Stimulated activated CD4-positive, alpha-beta T cell treated with anti-CD3 and anti-CD28 coated beads, Interleukin-4, amount 100 ng/mL, for 24 hours (primary cell): ENCODE measurements at regions not wholly inside any gene's neighbourhood (a gene's known extent, or its start where the extent isn't known, plus 50 kb on each side); places are given as distances from the start of the nearest gene placed in this dataset.

Experiments
- DNase-seq: peaks from one replicate; pipeline ENCODE4 v3.0.0-alpha.2; 2020

DNA sequence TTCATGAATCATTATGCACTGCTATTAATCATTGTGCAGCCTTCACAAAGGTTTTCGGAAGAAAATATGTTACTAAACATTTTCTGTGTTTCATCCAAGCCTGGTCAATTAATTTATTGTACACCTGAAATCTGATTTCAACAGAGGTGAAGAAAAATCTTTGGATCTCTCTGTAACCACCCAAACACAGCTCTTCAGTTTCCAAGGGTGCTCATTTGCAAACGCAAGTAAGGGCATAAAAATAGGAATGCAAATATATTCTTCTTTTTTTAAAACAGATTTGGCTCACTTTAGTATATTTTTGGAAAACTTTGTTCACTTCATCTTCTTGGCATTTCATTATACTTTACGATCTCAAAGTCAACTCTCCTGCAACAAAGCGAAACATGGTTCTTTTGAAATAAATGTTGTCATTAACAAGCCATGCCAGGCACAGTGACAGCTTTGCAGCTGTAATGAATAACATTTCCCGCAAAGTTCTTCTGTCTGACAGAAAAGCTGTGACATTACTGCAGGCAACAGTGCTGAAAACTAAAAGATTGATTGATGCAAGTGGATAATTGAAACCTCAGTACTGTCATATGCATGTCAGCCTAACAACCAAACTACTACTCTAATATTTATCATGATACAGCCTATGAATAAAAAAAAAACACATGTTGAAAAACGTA lies 348.3 kb downstream of the FRK start:
- no peak for DNase-seq

DNA sequence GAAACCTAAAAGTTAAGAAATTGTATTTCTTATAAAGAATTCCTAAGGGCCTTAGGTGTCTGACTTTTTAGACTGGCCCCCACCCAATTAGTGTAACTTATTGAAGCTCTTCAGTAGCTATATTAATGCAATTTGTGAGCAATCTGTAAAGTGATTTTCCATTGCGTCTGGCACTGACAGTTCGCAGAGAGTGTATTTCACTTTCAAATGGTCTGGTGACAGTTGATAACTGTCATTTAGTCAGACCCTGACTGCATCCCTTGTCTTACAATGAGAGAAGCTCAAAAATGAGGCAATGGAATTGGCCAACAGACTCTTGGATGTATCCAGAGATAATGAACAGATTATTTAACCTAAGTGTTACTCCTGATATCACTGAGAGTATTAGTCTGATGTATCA lies 351.8 kb downstream of the FRK start:
- DNase-seq = no peak

DNA sequence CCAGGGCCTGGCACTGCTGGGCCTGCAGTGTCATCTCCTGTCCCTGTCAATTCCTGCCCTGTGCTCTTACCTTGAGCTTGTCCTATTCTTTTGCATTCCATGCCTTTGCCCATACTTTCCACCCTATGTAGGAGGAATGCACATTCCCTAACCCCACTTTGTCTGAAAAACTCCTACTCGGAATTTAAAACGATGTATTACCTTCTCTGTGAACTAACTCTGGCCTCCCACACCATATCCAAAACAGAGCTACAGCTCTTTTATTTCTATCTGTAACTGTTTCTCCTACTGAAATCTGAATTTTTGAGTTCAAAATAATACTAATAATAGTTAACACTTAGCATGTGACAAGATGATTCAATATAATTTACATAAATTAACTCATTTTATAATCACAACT lies 353.7 kb downstream of the FRK start:
- no peak for DNase-seq

DNA sequence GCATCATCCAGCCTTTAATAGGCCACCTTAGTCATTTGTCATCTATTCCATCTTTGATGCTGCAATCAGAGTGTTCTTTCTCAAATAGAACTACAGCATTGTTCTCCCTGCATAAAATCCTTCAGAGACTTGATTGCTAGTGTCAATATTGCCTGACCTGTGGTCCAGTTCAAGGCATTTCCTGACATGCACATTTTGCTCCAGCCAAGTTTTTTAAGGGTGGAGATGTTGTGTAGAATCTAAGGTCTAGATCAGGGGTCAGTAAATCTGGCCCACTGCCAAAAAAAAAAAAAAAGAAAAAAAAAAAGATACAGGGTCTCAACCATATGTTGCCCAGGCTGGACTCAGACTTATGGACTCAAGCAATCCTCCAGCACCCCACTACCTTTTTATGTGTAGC lies 354.4 kb downstream of the FRK start:
- DNase-seq = no peak

DNA sequence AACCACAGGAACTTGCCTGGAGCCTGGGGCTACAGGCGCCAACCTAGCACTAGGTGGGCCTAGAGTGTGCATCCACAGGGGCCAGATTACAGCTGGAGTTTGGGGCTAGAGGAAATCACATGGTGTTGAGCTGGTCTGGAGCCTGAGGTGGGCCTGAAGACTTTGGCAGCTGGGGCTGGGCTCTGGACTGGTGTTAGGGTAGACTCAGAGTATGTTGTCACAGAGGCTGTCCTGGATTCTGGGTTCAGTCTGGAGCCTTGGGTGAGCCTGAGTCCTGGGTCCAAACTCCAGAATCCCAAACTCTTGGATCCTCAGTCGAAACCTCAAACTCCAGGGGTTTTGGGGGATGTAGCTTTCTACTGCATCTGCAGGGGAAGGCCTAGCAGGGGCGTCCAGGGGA lies 356.7 kb downstream of the FRK start:
- no peak for DNase-seq

GRCh38 chr6:115691433-115691832 lies 369.3 kb downstream of the FRK start:
- no peak for DNase-seq

DNA sequence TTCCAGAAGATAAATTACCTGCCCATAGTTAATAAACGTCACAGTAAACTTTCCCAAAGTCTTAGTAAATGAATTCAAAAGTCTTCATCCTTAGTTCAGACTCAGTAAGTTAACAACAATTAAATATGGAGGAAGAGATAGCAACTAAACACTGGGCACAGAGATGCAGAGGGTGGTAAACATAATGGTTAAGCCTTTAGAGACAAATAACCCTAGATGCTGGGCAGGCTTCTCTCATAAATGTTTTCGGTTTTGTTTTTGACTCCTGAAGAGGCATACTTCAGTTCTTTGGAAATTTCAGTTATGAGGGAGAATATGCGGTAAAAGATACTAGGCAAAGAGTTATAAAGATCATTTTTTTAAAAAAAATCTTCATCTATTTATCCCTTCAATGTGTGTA lies 369.8 kb downstream of the FRK start:
- no peak for DNase-seq

DNA sequence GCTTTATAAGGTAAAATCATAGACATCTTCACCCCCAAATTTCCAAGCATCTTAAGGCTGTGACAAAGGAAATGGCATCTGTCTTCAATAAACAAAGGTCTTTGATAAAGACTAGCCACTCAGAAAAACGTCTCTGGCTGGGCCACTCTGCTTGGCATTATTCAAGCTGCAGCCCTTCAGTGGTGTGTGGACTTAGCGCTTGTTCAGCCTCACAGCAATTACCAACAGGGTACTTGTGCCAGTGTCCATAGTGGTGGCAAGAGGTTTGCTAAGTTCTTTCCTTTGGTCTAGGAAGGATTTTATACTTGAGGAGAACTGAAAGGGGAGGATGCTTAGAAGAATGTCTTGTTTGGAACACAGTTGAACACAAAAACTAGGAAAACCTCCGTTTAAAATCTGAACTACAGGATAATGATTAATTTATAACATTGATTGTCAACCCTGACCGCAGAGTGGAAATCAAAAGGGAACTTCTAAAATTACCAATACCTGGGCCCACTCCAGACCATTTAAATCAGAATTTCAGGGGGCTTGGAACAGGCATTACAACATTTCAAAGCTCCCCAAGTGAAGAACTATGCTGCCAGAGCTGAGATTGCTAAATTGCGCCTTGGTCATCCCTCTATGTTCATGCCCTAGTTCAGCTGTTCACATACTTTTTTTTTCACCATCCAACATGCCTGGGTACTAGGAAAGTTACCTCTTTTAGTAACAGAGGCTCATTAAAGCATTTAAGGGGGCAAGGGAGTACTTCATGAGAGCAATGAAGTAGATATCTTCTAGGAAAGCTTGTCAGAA lies 378.5 kb downstream of the FRK start:
- DNase-seq = no peak

- DNase-seq = no peak
Observed at GRCh38 chr6:115680621-115681020, 380.1 kb downstream of the FRK start.

DNA sequence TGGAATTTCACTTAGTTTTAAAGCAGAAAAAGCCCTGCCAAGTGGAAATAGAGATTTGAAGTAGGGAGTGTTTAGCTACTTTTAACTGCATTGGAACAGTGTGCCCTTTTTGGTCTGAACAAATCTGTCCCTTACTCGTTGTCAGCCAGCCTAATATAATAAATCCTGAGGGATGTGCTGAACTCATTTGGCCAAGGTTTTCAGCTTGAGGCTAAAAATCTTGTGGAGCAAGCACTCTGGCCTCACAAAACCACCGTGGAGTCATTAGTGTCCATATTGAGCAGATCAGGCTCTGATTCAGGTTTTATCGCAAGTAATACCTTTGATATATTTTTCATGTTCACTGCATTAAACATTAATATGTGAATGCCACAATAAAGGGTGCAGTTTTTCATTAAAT lies 383.5 kb downstream of the FRK start:
- no peak for DNase-seq

DNA sequence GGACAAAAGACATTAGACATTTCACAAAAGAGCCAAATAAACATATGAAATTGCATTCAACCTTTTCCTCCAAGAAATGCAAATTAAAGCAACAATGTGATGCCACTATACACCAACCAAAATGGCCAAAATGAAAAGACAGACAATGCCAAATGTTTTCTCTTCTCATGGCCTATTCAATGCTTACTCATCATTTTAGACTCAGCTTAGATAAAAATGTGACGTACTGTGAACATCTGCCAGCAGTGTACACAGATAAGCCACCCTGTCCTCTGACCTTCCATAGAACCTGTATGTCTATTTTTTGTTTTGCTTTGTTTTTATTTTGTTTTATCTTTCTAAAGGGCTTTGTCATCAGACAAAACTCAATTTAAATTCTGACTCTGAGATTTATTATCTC lies 385.2 kb downstream of the FRK start:
- DNase-seq = no peak

DNA sequence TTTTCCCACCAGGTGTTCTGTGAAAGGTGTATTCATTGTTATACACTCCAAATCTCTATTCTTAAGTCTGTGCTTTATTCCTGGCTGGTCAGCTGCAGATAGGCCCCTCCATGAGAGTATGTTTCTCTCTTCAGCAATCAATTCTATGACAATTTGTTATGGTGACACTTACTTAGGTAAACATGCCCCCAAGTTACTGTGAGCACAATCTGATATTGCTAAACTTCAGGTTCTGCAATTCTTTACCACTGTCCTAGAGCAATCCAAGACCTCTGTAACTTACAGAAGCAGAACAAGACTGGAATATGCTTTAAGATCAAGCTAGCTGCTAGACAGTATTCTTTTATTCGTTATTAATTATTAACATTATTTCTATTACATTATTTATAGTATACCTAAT lies 391.9 kb downstream of the FRK start:
- DNase-seq = no peak

DNA sequence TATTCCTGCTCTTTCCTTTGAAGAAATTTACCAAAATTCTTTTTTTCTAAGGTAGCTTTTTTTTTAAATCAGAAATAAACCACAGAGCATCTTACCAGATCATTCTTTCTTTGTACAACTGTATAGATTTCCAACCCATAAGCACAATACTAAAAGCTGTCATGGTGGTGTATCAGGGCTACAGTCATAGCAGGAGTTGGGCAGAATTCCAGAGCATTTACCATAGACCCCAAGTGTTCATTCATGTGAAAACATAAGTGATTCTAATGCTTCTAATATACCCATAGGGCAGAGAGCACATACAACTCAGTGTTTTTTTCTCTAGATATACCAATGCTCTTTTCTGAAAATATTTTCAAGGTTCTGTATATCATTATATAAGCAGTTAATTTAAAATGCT lies 392.5 kb downstream of the FRK start:
- no peak for DNase-seq

- no peak for DNase-seq
Observed at GRCh38 chr6:115667478-115668026, 393.1 kb downstream of the FRK start.

- DNase-seq = no peak
Observed at GRCh38 chr6:115666997-115667396, 393.7 kb downstream of the FRK start.

DNA sequence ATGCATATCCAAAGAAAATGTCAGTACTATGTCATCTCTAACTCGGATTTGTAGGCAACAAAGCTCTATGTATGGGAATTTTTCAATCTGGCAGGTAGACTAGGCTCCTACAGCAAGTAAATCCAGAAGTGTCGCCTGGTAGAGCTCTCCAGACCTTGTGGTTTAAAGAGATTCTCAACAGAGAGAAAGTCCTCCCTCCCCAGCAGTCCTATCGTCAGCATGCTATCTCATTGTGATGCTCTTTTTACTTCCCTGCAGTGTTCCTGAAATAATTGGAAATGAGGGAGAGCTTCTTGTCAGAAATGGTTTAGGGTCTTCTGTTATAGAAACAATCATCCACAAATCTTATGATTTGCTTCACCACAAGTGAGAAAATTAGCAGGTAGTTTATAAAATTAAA lies 395.4 kb downstream of the FRK start:
- DNase-seq = no peak

- no peak for DNase-seq
Observed at GRCh38 chr6:115663681-115664080, 397.0 kb downstream of the FRK start.

- no peak for DNase-seq
Observed at GRCh38 chr6:115643762-115644161, 416.9 kb downstream of the FRK start.

GRCh38 chr6:115634887-115635286 lies 425.8 kb downstream of the FRK start:
- no peak for DNase-seq

DNA sequence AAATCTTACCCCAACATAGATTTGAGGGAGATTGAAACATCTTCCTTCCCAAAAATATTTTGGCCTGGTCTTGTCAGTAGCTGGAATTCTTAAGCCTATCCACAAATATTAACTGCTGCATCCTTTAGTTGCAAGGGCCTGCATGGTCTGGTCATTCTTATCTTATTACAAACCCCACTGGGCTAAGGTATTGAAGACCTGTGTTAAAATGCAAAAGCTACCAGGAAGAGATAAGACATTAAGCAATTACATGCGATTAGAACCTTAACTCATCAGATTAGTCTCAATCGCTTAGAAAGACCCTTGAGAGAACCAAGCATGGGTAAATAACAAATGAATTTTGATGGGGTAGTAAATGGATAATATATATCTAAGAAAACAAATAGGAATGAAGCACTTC lies 426.6 kb downstream of the FRK start:
- DNase-seq = no peak

- no peak for DNase-seq
Observed at GRCh38 chr6:115631028-115631427, 429.7 kb downstream of the FRK start.

- no peak for DNase-seq
Observed at GRCh38 chr6:115630424-115631024, 430.2 kb downstream of the FRK start.

DNA sequence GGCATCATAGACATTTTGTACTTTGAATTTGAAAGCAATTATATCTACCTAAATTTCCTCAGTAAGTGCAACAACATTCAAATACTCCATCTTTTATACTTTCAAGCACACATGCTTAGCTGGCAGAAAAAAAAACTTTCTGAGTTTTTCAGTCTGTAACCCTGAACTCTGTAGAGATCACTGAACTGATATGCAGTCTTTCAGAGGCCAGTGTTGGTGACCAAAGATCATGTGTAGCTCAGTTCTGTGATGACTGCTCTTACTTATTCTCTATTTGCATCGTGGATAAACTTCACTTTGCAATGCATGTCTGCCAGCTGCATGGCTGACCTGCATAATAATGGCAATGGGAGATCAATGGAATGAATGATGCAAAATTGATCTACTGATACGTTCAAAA lies 431.3 kb downstream of the FRK start:
- DNase-seq = no peak

DNA sequence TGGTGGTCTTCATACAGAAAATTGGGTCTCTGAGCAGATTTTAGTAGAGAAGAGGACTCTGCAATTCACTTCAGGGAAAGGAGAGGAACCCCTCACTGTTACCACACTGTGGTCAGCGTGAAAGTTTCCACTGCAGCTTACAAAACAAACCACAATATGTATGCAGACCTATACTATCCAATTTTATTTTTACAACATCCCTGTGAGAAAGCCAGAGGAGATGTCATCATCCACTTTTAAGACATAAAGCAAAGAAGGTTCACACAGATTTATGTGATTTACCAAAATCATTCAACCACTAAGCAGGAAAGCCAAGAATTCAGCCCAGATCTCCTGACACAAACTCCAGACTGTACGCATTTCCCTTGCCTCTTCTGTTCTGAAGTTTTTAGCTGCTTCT lies 442.4 kb downstream of the FRK start:
- DNase-seq = no peak
